HFFc6 (cell line): ENCODE measurements at regions not wholly inside any gene's neighbourhood (a gene's known extent, or its start where the extent isn't known, plus 50 kb on each side); places are given as distances from the start of the nearest gene placed in this dataset.
A peak's percentile ranks its signal among the peaks of the same experiment; 100 is the strongest.

Experiments used
- DNase-seq: peaks from one replicate; pipeline ENCODE4 v3.0.0-alpha.2; 2018
- H3K27ac Mint-ChIP-seq: 2 replicates; pipeline ENCODE4 v1.8.0; 2020; ENCODE audit warnings: mild to moderate bottlenecking, mixed read lengths
- H3K27me3 Mint-ChIP-seq: 2 replicates; pipeline ENCODE4 v1.8.0; 2021; ENCODE audit warnings: mild to moderate bottlenecking, moderate library complexity, mixed read lengths; ENCODE audit not compliant: insufficient read depth
- H3K36me3 Mint-ChIP-seq: 2 replicates; pipeline ENCODE4 v1.8.0; 2021; ENCODE audit warnings: low read depth, mixed read lengths
- H3K4me1 Mint-ChIP-seq: 2 replicates; pipeline ENCODE4 v1.8.0; 2020; ENCODE audit warnings: low read depth, mixed read lengths
- H3K4me3 Mint-ChIP-seq: 2 replicates; pipeline ENCODE4 v1.8.0; 2020; ENCODE audit warnings: mild to moderate bottlenecking, moderate library complexity, mixed read lengths
- H3K9me3 Mint-ChIP-seq: 2 replicates; pipeline ENCODE4 v1.8.0; 2020; ENCODE audit warnings: mild to moderate bottlenecking, mixed read lengths
- TF ChIP-seq, protein P1 (sequence below): fragments of 200-600 bp; sonication (generic); IDR thresholded peaks from 2 replicates; pipeline ENCODE4 v1.5.0; 2021; ENCODE audit warnings: antibody characterized with exemption, mild to moderate bottlenecking

- DNase-seq: peak; percentile 30
- peak overlapping the region; percentile 85 for H3K4me3 Mint-ChIP-seq
- H3K27ac Mint-ChIP-seq: peak overlapping the region; percentile 20; the same call in 1 of the 2 replicates
- peaks cover 6% of the 10 kb centered on the region for H3K27me3 Mint-ChIP-seq
- TF ChIP-seq, protein P1, sequence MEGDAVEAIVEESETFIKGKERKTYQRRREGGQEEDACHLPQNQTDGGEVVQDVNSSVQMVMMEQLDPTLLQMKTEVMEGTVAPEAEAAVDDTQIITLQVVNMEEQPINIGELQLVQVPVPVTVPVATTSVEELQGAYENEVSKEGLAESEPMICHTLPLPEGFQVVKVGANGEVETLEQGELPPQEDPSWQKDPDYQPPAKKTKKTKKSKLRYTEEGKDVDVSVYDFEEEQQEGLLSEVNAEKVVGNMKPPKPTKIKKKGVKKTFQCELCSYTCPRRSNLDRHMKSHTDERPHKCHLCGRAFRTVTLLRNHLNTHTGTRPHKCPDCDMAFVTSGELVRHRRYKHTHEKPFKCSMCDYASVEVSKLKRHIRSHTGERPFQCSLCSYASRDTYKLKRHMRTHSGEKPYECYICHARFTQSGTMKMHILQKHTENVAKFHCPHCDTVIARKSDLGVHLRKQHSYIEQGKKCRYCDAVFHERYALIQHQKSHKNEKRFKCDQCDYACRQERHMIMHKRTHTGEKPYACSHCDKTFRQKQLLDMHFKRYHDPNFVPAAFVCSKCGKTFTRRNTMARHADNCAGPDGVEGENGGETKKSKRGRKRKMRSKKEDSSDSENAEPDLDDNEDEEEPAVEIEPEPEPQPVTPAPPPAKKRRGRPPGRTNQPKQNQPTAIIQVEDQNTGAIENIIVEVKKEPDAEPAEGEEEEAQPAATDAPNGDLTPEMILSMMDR: no peak
- H3K9me3 Mint-ChIP-seq: no peaks in the 10 kb centered on the region
- H3K4me1 Mint-ChIP-seq: peaks cover 14% of the 10 kb centered on the region
- no peaks in the 10 kb centered on the region for H3K36me3 Mint-ChIP-seq
Measured at GRCh38 chr10:93199191-93199751, 125.6 kb downstream of the CYP26A1 start.

GRCh38 chr10:93204494-93205485 is 131.1 kb downstream of the CYP26A1 start:
- no peak overlapping the region for H3K4me3 Mint-ChIP-seq
- no peak for DNase-seq
- H3K27me3 Mint-ChIP-seq: peaks cover 15% of the 10 kb centered on the region
- no peaks in the 10 kb centered on the region for H3K9me3 Mint-ChIP-seq
- no peaks in the 10 kb centered on the region for H3K36me3 Mint-ChIP-seq
- H3K4me1 Mint-ChIP-seq: peaks cover 9% of the 10 kb centered on the region
- TF ChIP-seq, protein P1: no peak
- no peak overlapping the region for H3K27ac Mint-ChIP-seq

- peaks cover 18% of the 10 kb centered on the region for H3K27me3 Mint-ChIP-seq
- no peak overlapping the region for H3K4me3 Mint-ChIP-seq
- H3K27ac Mint-ChIP-seq: no peak overlapping the region
- TF ChIP-seq, protein P1: peak; percentile 19; the same call in 1 of the 2 replicates
- no peaks in the 10 kb centered on the region for H3K36me3 Mint-ChIP-seq
- no peak for DNase-seq
- no peaks in the 10 kb centered on the region for H3K9me3 Mint-ChIP-seq
- H3K4me1 Mint-ChIP-seq: peaks cover 8% of the 10 kb centered on the region
Measured at GRCh38 chr10:93206652-93207051, 133.0 kb downstream of the CYP26A1 start.

DNA sequence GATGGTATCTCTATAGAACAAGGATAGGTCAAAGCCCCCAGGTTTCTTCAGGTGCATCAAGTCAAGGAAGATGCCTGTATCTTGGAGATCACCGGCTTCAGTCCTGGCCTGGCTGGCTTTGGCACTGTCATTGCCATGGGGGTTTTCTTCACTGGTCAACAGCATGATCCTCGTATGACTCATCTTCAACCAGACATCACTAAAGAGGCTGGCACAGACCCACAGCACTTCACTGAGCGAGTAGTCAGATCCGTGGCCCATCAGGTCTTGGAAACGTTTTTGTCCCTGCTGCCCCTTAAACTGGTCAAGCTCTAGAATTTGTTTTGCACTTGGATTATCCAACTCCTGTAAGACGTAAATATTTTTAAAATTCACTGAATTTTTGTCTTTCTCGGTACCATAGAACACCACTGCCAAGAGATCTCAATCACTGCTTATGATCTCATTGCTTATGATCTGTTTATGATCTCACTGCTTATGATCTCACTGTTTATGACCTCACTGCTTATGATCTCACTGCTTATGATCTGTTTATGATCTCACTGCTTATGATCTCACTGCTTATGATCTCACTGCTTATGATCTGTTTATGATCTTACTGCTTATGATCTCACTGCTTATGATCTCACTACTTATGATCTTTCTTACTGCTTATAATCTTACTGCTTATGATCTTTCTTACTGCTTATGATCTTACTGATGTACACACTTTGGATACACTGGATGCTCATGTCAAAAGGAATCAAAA is 135.2 kb downstream of the CYP26A1 start:
- DNase-seq: no peak
- peaks cover 15% of the 10 kb centered on the region for H3K27me3 Mint-ChIP-seq
- TF ChIP-seq, protein P1: no peak
- H3K27ac Mint-ChIP-seq: no peak overlapping the region
- H3K4me1 Mint-ChIP-seq: peaks cover 8% of the 10 kb centered on the region
- no peaks in the 10 kb centered on the region for H3K9me3 Mint-ChIP-seq
- no peaks in the 10 kb centered on the region for H3K36me3 Mint-ChIP-seq
- H3K4me3 Mint-ChIP-seq: no peak overlapping the region

GRCh38 chr10:93211991-93212390 is 138.3 kb downstream of the CYP26A1 start:
- DNase-seq: no peak
- Mint-ChIP-seq H3K4me3 (no peak overlapping the region), H3K36me3 (no peaks in the 10 kb centered on the region), H3K9me3 (no peaks in the 10 kb centered on the region), H3K27ac (no peak overlapping the region), H3K4me1 (peaks cover 8% of the 10 kb centered on the region), H3K27me3 (peaks cover 10% of the 10 kb centered on the region; the same call in 1 of the 2 replicates)
- TF ChIP-seq, protein P1: no peak
